ENCODE measurements at regions not wholly inside any gene's neighbourhood (a gene's known extent, or its start where the extent isn't known, plus 50 kb on each side); places are given as distances from the start of the nearest gene placed in this dataset.

DNA sequence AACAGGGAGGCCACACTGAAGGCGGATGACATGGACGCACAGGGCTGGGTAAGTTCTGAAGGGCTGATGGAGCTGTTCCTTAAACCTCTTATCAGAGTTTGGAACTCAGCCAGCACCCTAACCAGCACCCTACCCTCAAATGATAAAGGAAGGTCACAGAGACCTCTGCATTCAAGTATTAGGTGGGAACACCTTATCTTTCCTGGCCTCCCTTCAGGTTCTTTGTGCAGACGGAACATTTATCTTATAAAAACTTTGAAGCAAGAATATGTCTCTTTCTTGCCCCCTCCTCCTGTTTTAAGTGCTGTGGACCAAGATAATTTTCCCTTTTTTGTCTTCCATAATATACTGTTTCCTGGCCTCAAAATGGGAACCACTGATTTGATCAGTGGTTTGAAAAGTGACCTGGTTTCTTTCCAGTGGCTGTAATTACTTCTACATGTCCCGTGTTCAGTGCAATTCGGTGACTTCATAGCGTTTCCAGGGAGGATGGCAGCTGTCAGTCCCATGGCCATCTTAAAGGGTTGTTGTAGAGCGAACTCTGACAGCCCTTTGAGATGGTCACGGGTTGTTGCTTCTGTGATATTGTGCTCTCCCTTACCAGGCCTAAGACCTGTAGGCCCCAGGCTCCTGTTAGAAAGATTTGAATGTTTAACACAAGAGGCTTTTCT is 213.2 kb upstream of the MYLIP start:
- TF ChIP-seq, protein P1, sequence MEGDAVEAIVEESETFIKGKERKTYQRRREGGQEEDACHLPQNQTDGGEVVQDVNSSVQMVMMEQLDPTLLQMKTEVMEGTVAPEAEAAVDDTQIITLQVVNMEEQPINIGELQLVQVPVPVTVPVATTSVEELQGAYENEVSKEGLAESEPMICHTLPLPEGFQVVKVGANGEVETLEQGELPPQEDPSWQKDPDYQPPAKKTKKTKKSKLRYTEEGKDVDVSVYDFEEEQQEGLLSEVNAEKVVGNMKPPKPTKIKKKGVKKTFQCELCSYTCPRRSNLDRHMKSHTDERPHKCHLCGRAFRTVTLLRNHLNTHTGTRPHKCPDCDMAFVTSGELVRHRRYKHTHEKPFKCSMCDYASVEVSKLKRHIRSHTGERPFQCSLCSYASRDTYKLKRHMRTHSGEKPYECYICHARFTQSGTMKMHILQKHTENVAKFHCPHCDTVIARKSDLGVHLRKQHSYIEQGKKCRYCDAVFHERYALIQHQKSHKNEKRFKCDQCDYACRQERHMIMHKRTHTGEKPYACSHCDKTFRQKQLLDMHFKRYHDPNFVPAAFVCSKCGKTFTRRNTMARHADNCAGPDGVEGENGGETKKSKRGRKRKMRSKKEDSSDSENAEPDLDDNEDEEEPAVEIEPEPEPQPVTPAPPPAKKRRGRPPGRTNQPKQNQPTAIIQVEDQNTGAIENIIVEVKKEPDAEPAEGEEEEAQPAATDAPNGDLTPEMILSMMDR (IDR thresholded peaks at IDR 0.05), result no peak
- no peak for TF ChIP-seq POLR2A (IDR thresholded peaks at IDR 0.05)

Data from ovary (tissue), 3 donors.